ENCODE measurements at regions not wholly inside any gene's neighbourhood (a gene's known extent, or its start where the extent isn't known, plus 50 kb on each side); places are given as distances from the start of the nearest gene placed in this dataset.

GRCh38 chr12:93080994-93081809 lies 152.1 kb upstream of the EEA1 start:
- H3K4me3 ChIP-seq (ENCODE audit: extremely low read depth in 1 of 4, insufficient read depth in 2 of 4, low read depth in 3 of 4, low read length in 4 of 4), result peak overlapping the region in 1 of 4 experiments; percentile 39; a peak in 3 of 8 replicates
- FAIRE-seq (no peak), DNase-seq (ENCODE audit: low read depth in 1 of 2, low spot score in 2 of 2) (peak in 1 of 2 experiments; percentile 51)
- H3K27ac ChIP-seq (ENCODE audit: low read depth, low read length), result peak overlapping the region; percentile 9; the same call in 1 of the 2 replicates
- no peak overlapping the region for H4K5ac ChIP-seq (ENCODE audit: insufficient read length, low read depth, low read length)
- POLR2A ChIA-PET (ENCODE audit: partially characterized antibody), result interaction anchor here (0.9 to 1.6 kb wide), 5 partner anchors 9 to 292 kb away, joined by 3 to 4 read pairs (median 3); no protein-coding TSS in a partner anchor
- no peak overlapping the region for H2AFZ ChIP-seq (ENCODE audit: low read length)
- 65% methylated on average over 10 of the region's 10 CpGs; no CpG with 5 or more reads in 1 of the 2 experiments for WGBS, 2 experiments (ENCODE audit: extremely low coverage in 1 of 2, insufficient coverage in 1 of 2, insufficient read length in 1 of 2, insufficient replicate concordance in 2 of 2, low coverage in 1 of 2, low lambda C conversion rate in 2 of 2, missing lambda C conversion rate in 1 of 2)
- H3K79me2 ChIP-seq (ENCODE audit: control insufficient read depth in 1 of 2, insufficient read depth in 2 of 2, low read length in 2 of 2), result no peaks in the 10 kb centered on the region
- peak overlapping the region; percentile 25 for H2BK120ac ChIP-seq (replicated peaks; ENCODE audit: low read depth, low read length)
- no peak overlapping the region for H4K8ac ChIP-seq (ENCODE audit: extremely low read depth, insufficient read depth, low read length)
- no peaks in the 10 kb centered on the region; a peak in 1 of 7 replicates for H3K27me3 ChIP-seq (replicated peaks in 1 of 4; ENCODE audit: control insufficient read depth in 3 of 4, extremely low read depth in 1 of 4, insufficient read depth in 3 of 4, low read length in 3 of 4)
- H2AK5ac ChIP-seq (ENCODE audit: low read depth, low read length), result peak overlapping the region; percentile 72; the same call in 1 of the 2 replicates
- H3K9ac ChIP-seq (replicated peaks in 1 of 4; ENCODE audit: extremely low read depth in 1 of 4, low read depth in 3 of 4, low read length in 3 of 4), result no peak overlapping the region
- H4K91ac ChIP-seq (replicated peaks; ENCODE audit: insufficient read length, low read length), result peak overlapping the region; percentile 97
- no peaks in the 10 kb centered on the region; the same call in 1 of the 2 replicates for H3K23me2 ChIP-seq (ENCODE audit: low read depth, low read length)
- H3K9me3 ChIP-seq (ENCODE audit: insufficient read depth in 2 of 2, low read depth in 1 of 2, low read length in 1 of 2), result 0 out of 4 replicates have a peak, but pooled peaks cover 0 to 4% of the 10 kb centered on the region in 2 experiments
- H3K4me2 ChIP-seq (ENCODE audit: insufficient read depth in 1 of 2, low read depth in 2 of 2, low read length in 2 of 2), result peak overlapping the region; percentile 59 to 88
- H3K14ac ChIP-seq (ENCODE audit: insufficient read length), result no peak overlapping the region
- CTCF ChIA-PET (ENCODE audit: partially characterized antibody), result interaction anchor here (0.8 to 1.3 kb wide), 4 partner anchors 16 to 305 kb away, joined by 3 to 4 read pairs (median 3); no protein-coding TSS in a partner anchor
- H3K79me1 ChIP-seq (ENCODE audit: low read depth, low read length), result no peaks in the 10 kb centered on the region
- no peak overlapping the region for H3K23ac ChIP-seq (ENCODE audit: insufficient read length)
- H3K56ac ChIP-seq (replicated peaks; ENCODE audit: insufficient read length, low read depth, low read length), result no peak overlapping the region
- H3K18ac ChIP-seq (ENCODE audit: extremely low read depth, low read length), result peak overlapping the region; percentile 87; the same call in 1 of the 2 replicates
- peak overlapping the region; percentile 97; the same call in 1 of the 2 replicates for H2BK5ac ChIP-seq (ENCODE audit: low read depth, low read length)
- peaks cover 3 to 16% (median 12%) of the 10 kb centered on the region in 4 experiments; a peak in 6 of 7 replicates for H3K4me1 ChIP-seq (replicated peaks in 1 of 4; ENCODE audit: control insufficient read depth in 3 of 4, insufficient read depth in 4 of 4, low read length in 3 of 4)
- H4K20me1 ChIP-seq (replicated peaks in 1 of 2; ENCODE audit: control insufficient read depth in 1 of 2, insufficient read depth in 2 of 2, low read length in 2 of 2), result no peaks in the 10 kb centered on the region
- peak overlapping the region; percentile 99; the same call in 1 of the 2 replicates for H2BK12ac ChIP-seq (ENCODE audit: low read depth, low read length)
- H2BK20ac ChIP-seq (ENCODE audit: low read length), result peak overlapping the region; percentile 98
- H3K36me3 ChIP-seq (ENCODE audit: control insufficient read depth in 2 of 4, insufficient read depth in 4 of 4, low read length in 3 of 4), result no peaks in the 10 kb centered on the region
- H2BK15ac ChIP-seq (ENCODE audit: low read length), result peak overlapping the region; percentile 84
- peak overlapping the region; percentile 44 for H3K4ac ChIP-seq (replicated peaks; ENCODE audit: insufficient read length, low read depth, low read length)
- TF ChIP-seq RBBP5 (IDR thresholded peaks at IDR 0.05; ENCODE audit: borderline replicate concordance, low read depth, low read length) (no peak), ASH2L (IDR thresholded peaks at IDR 0.05; ENCODE audit: low read length) (no peak), PHF8 (conservative IDR thresholded peaks at IDR 0.05; ENCODE audit: low read depth, low read length) (no peak), SIN3A (conservative IDR thresholded peaks at IDR 0.05 in 1 of 2, IDR thresholded peaks at IDR 0.05 in 1 of 2; ENCODE audit: low read depth in 1 of 2, low read length in 2 of 2) (no peak), SRF (IDR thresholded peaks at IDR 0.05; ENCODE audit: low read depth, low read length) (no peak), CREB1 (IDR thresholded peaks at IDR 0.05) (no peak), TAF7 (optimal IDR thresholded peaks at IDR 0.05; ENCODE audit: borderline replicate concordance, low read depth, low read length) (no peak)

Data from H1 (cell line).